PFSK-1 (cell line): ENCODE measurements at regions not wholly inside any gene's neighbourhood (a gene's known extent, or its start where the extent isn't known, plus 50 kb on each side); places are given as distances from the start of the nearest gene placed in this dataset.

Source experiments
- POLR2AphosphoS5 ChIP-seq: IDR thresholded peaks from 2 replicates; pipeline ENCODE4 v1.6.1; 2012; ENCODE audit warnings: low read depth, mild to moderate bottlenecking, control low read depth, low read length, moderate library complexity
- SIN3A ChIP-seq: IDR thresholded peaks from 2 replicates; pipeline ENCODE4 v1.6.1; 2012; ENCODE audit warnings: mild to moderate bottlenecking, low read length, moderate library complexity, borderline replicate concordance; ENCODE audit not compliant: insufficient read depth
- TAF1 ChIP-seq: IDR thresholded peaks from 2 replicates; pipeline ENCODE4 v1.6.1; 2012; ENCODE audit warnings: low read length, control low read depth, borderline replicate concordance; ENCODE audit not compliant: insufficient read depth
- TF ChIP-seq, protein P1 (sequence below), 2 experiments: IDR thresholded peaks; 2 replicates each; pipeline versions ENCODE4 v1.6.1 to v1.8.0; 2011 to 2012; ENCODE audit warnings: low read depth in 2 of 2, low read length in 2 of 2, control low read depth in 1 of 2, inconsistent platforms in 1 of 2, mild to moderate bottlenecking in 1 of 2, moderate library complexity in 1 of 2; ENCODE audit not compliant: insufficient read depth in 1 of 2

DNA sequence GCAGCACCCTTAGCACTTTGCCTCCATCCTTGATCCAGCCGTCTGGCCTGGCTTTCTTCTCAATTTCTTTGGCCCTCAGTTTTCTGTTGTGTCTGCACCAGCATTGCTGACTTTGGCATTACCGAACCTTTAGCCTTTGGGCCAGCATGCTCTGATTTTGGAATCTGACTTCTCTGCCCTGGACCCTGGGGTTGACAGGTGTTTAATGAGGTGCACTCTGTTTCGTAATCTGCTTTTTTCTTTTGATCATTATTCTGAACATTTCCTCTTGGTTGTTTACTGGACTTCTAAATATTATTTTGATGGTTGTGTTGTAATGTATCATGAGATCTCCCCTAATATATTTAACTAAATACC is 71.5 kb upstream of the ENPP6 start:
- TF ChIP-seq POLR2AphosphoS5 (no peak), TAF1 (no peak), SIN3A (no peak)
- TF ChIP-seq, protein P1, sequence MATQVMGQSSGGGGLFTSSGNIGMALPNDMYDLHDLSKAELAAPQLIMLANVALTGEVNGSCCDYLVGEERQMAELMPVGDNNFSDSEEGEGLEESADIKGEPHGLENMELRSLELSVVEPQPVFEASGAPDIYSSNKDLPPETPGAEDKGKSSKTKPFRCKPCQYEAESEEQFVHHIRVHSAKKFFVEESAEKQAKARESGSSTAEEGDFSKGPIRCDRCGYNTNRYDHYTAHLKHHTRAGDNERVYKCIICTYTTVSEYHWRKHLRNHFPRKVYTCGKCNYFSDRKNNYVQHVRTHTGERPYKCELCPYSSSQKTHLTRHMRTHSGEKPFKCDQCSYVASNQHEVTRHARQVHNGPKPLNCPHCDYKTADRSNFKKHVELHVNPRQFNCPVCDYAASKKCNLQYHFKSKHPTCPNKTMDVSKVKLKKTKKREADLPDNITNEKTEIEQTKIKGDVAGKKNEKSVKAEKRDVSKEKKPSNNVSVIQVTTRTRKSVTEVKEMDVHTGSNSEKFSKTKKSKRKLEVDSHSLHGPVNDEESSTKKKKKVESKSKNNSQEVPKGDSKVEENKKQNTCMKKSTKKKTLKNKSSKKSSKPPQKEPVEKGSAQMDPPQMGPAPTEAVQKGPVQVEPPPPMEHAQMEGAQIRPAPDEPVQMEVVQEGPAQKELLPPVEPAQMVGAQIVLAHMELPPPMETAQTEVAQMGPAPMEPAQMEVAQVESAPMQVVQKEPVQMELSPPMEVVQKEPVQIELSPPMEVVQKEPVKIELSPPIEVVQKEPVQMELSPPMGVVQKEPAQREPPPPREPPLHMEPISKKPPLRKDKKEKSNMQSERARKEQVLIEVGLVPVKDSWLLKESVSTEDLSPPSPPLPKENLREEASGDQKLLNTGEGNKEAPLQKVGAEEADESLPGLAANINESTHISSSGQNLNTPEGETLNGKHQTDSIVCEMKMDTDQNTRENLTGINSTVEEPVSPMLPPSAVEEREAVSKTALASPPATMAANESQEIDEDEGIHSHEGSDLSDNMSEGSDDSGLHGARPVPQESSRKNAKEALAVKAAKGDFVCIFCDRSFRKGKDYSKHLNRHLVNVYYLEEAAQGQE (IDR thresholded peaks at IDR 0.05; ENCODE audit: insufficient read depth in 1 of 2, low read depth in 2 of 2, low read length in 2 of 2): no peak
